Coronary artery (tissue), 2 donors: ENCODE measurements at regions not wholly inside any gene's neighbourhood (a gene's known extent, or its start where the extent isn't known, plus 50 kb on each side); places are given as distances from the start of the nearest gene placed in this dataset.
"Not testable (repeated sequence)": the region's sequence is repeated elsewhere in the genome, so short reads cannot be mapped to it uniquely, and the experiment has no call there.

Experiments used
- DNase-seq: peaks from one replicate; pipeline ENCODE4 v3.0.0-alpha.2; 2017; ENCODE audit warnings: low spot score
- H3K27ac ChIP-seq, 2 donors: fragments of 200-600 bp; sonication (generic); one replicate each; pipeline ENCODE4 v1.5.1; 2016 to 2019
- H3K4me3 ChIP-seq: fragments of 200-600 bp; sonication (generic); 2 replicates; pipeline ENCODE4 v1.5.1; 2016; ENCODE audit warnings: mild to moderate bottlenecking, moderate library complexity
- CTCF ChIP-seq: fragments of 200-600 bp; sonication (generic); IDR thresholded peaks from one replicate; pipeline ENCODE4 v1.5.1; 2019; ENCODE audit warnings: antibody characterized with exemption

- no peak for TF ChIP-seq CTCF
- no peak overlapping the region for H3K4me3 ChIP-seq
- no peak overlapping the region for H3K27ac ChIP-seq
- no peak for DNase-seq
Measured at GRCh38 chr17:68675723-68676122, 74.6 kb upstream of the FAM20A start.

- TF ChIP-seq CTCF, result no peak
- H3K27ac ChIP-seq, result no peak overlapping the region
- H3K4me3 ChIP-seq, result no peak overlapping the region
- no peak for DNase-seq
Measured at GRCh38 chr17:68674029-68674925, 73.1 kb upstream of the FAM20A start.

GRCh38 chr17:68670967-68671693 is 70.0 kb upstream of the FAM20A start:
- TF ChIP-seq CTCF, result no peak
- H3K4me3 ChIP-seq, result no peak overlapping the region
- DNase-seq, result no peak

GRCh38 chr17:68666438-68666837 is 65.3 kb upstream of the FAM20A start:
- not testable (repeated sequence) for H3K4me3 ChIP-seq, DNase-seq

More at GRCh38 chr17:68670967-68671693, 70.0 kb upstream of the FAM20A start:
- H3K27ac ChIP-seq, result no peak overlapping the region

GRCh38 chr17:68665373-68665772 is 64.2 kb upstream of the FAM20A start:
- TF ChIP-seq CTCF, result no peak
- no peak for DNase-seq
- no peak overlapping the region for H3K4me3 ChIP-seq
- H3K27ac ChIP-seq, result no peak overlapping the region

More at GRCh38 chr17:68666438-68666837, 65.3 kb upstream of the FAM20A start:
- not testable (repeated sequence) for H3K27ac ChIP-seq

- Histone ChIP-seq H3K4me3 (no peak overlapping the region), H3K27ac (no peak overlapping the region)
- TF ChIP-seq CTCF, result no peak
- no peak for DNase-seq
Measured at GRCh38 chr17:68662479-68662878, 61.3 kb upstream of the FAM20A start.

- no peak for TF ChIP-seq CTCF
- Histone ChIP-seq H3K27ac (no peak overlapping the region), H3K4me3 (no peak overlapping the region)
- DNase-seq, result no peak
Measured at GRCh38 chr17:68662037-68662432, 60.9 kb upstream of the FAM20A start.
